ENCODE measurements at regions not wholly inside any gene's neighbourhood (a gene's known extent, or its start where the extent isn't known, plus 50 kb on each side); places are given as distances from the start of the nearest gene placed in this dataset.

GRCh38 chr11:91749251-91749650 is 475.4 kb upstream of the FAT3 start:
- Histone ChIP-seq H2AFZ (replicated peaks; ENCODE audit: low read length, poor library complexity) (no peak overlapping the region), H2AK5ac (ENCODE audit: low read depth, low read length) (no peak overlapping the region), H3K18ac (ENCODE audit: low read depth, low read length) (no peak overlapping the region), H3K4me2 (ENCODE audit: low read depth, low read length) (no peak overlapping the region), H3K56ac (ENCODE audit: extremely low read depth, insufficient read depth, low read length) (no peak overlapping the region), H2BK120ac (ENCODE audit: low read depth, low read length) (no peak overlapping the region), H3K4me1 (ENCODE audit: control insufficient read depth, insufficient read depth, low read length) (no peaks in the 10 kb centered on the region), H2BK5ac (ENCODE audit: low read depth, low read length, poor library complexity, severe bottlenecking) (no peak overlapping the region), H2BK20ac (ENCODE audit: low read depth, low read length) (no peak overlapping the region), H3K9me3 (ENCODE audit: control insufficient read depth, insufficient read depth, low read length) (peaks cover 5% of the 10 kb centered on the region; the same call in 1 of the 2 replicates), H2AK9ac (replicated peaks; ENCODE audit: low read depth, low read length, poor library complexity) (no peak overlapping the region), H3K4ac (ENCODE audit: low read depth, low read length) (no peak overlapping the region), H3K27ac (ENCODE audit: insufficient read depth, low read length) (no peak overlapping the region), H3K9ac (ENCODE audit: low read depth, low read length) (no peak overlapping the region), H4K20me1 (ENCODE audit: insufficient read depth, low read length) (no peaks in the 10 kb centered on the region), H3K27me3 (ENCODE audit: control insufficient read depth, insufficient read depth, low read length) (no peaks in the 10 kb centered on the region), H3K9me1 (ENCODE audit: insufficient read depth, low read length) (no peaks in the 10 kb centered on the region), H3K4me3 (ENCODE audit: insufficient read depth, low read depth, low read length) (no peak overlapping the region), H4K91ac (ENCODE audit: insufficient read depth, low read depth, low read length) (no peak overlapping the region), H3K14ac (replicated peaks; ENCODE audit: low read depth, low read length) (no peak overlapping the region), H2BK15ac (ENCODE audit: low read depth, low read length) (no peak overlapping the region), H3K79me1 (ENCODE audit: low read depth in 1 of 2, low read length in 2 of 2) (no peaks in the 10 kb centered on the region), H3K23ac (ENCODE audit: low read depth, low read length) (no peak overlapping the region), H4K8ac (ENCODE audit: low read depth in 2 of 2, low read length in 2 of 2) (no peak overlapping the region), H3K36me3 (ENCODE audit: control insufficient read depth, insufficient read depth, low read length) (no peaks in the 10 kb centered on the region), H4K5ac (ENCODE audit: low read depth, low read length) (no peak overlapping the region)
- POLR2A ChIA-PET (ENCODE audit: unreplicated experiment), result no interaction called here
- CTCF ChIA-PET, result no interaction called here
- no peak for ATAC-seq (ENCODE audit: low read depth)
- no peak for TF ChIP-seq SMC3 (IDR thresholded peaks at IDR 0.05; ENCODE audit: low read depth, low read length)
- no peak for TF ChIP-seq POLR2A (IDR thresholded peaks at IDR 0.05; ENCODE audit: low read depth, low read length)
- no peak for TF ChIP-seq MXI1 (IDR thresholded peaks at IDR 0.05; ENCODE audit: borderline replicate concordance, low read depth, low read length)
- TF ChIP-seq FOS (IDR thresholded peaks at IDR 0.05; ENCODE audit: low read depth, low read length), result no peak
- no peak for TF ChIP-seq USF2 (IDR thresholded peaks at IDR 0.05; ENCODE audit: low read depth, low read length)
- TF ChIP-seq CHD1 (IDR thresholded peaks at IDR 0.05; ENCODE audit: low read depth, low read length), result no peak
- TF ChIP-seq RFX5 (IDR thresholded peaks at IDR 0.05; ENCODE audit: low read depth, low read length), result no peak
- TF ChIP-seq RCOR1 (IDR thresholded peaks at IDR 0.05; ENCODE audit: insufficient replicate concordance, low read length), result no peak
- TF ChIP-seq BHLHE40 (IDR thresholded peaks at IDR 0.05; ENCODE audit: low read depth, low read length), result no peak
- no peak for TF ChIP-seq MAZ (IDR thresholded peaks at IDR 0.05; ENCODE audit: borderline replicate concordance, low read depth, low read length)
- TF ChIP-seq MAFK (IDR thresholded peaks at IDR 0.05; ENCODE audit: low read depth, low read length), result no peak
- TF ChIP-seq CTCF (conservative IDR thresholded peaks at IDR 0.05; ENCODE audit: low read depth, low read length), result no peak
- no peak for TF ChIP-seq RAD21 (IDR thresholded peaks at IDR 0.05; ENCODE audit: low read length)
- no peak for TF ChIP-seq NFE2L2 (IDR thresholded peaks at IDR 0.05; ENCODE audit: low read depth, low read length)
- no peak for TF ChIP-seq CEBPB (IDR thresholded peaks at IDR 0.05; ENCODE audit: low read depth, low read length)
- TF ChIP-seq, protein P1, sequence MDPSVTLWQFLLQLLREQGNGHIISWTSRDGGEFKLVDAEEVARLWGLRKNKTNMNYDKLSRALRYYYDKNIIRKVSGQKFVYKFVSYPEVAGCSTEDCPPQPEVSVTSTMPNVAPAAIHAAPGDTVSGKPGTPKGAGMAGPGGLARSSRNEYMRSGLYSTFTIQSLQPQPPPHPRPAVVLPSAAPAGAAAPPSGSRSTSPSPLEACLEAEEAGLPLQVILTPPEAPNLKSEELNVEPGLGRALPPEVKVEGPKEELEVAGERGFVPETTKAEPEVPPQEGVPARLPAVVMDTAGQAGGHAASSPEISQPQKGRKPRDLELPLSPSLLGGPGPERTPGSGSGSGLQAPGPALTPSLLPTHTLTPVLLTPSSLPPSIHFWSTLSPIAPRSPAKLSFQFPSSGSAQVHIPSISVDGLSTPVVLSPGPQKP (IDR thresholded peaks at IDR 0.05; ENCODE audit: borderline replicate concordance, low read depth, low read length), result no peak
- BruUV-seq (replicated peaks), result no TSS peak
- in situ Hi-C loops (cut with MboI; ENCODE audit: low sequenced_read_pairs), result no loop called here
- no peak for DNase-seq
- dilution Hi-C loops (cut with HindIII; ENCODE audit: low sequenced_read_pairs, unreplicated experiment), result no loop called here
- intact Hi-C loops (cut with micrococcal nuclease), result no loop called here

Data from IMR-90 (cell line).